H1 (cell line): ENCODE measurements at regions not wholly inside any gene's neighbourhood (a gene's known extent, or its start where the extent isn't known, plus 50 kb on each side); places are given as distances from the start of the nearest gene placed in this dataset.

Source experiments
- CTCF ChIA-PET: fragments of 300-600 bp; sonication (Branson Sonifier 250); formaldehyde crosslinking; loops from one replicate; lab custom pipeline; 2021; ENCODE audit not compliant: partially characterized antibody; lab: Charles Lee
- POLR2A ChIA-PET: fragments of 300-600 bp; sonication (Branson Sonifier 250); formaldehyde crosslinking; loops from one replicate; lab custom pipeline; 2021; ENCODE audit warnings: inconsistent platforms; ENCODE audit not compliant: partially characterized antibody; lab: Charles Lee
- DNase-seq, 2 experiments: peaks; one replicate each; pipeline versions ENCODE4 v3.0.0 to v3.0.0-alpha.2; 2010 to 2022; ENCODE audit warnings: low spot score in 2 of 2, low read depth in 1 of 2, mixed read lengths in 1 of 2
- FAIRE-seq: peaks from 2 replicates; lab custom pipeline; 2011; peaks lifted over from hg19 to GRCh38; lab: Jason Lieb, UNC
- H2AFZ ChIP-seq: 2 replicates; pipeline ENCODE4 v1.8.1; 2012; ENCODE audit warnings: low read length, inconsistent platforms
- H2AK5ac ChIP-seq: 2 replicates; pipeline ENCODE4 v1.6.1; 2013; ENCODE audit warnings: low read depth, low read length
- H2BK120ac ChIP-seq: replicated peaks from 2 replicates; pipeline ENCODE3; 2013; ENCODE audit warnings: low read depth, low read length, inconsistent platforms
- H2BK12ac ChIP-seq: 2 replicates; pipeline ENCODE4 v1.6.1; 2013; ENCODE audit warnings: low read depth, low read length
- H2BK15ac ChIP-seq: 2 replicates; pipeline ENCODE4 v1.6.1; 2013; ENCODE audit warnings: low read length
- H2BK20ac ChIP-seq: 2 replicates; pipeline ENCODE4 v1.6.1; 2013; ENCODE audit warnings: low read length
- H2BK5ac ChIP-seq: 2 replicates; pipeline ENCODE4 v1.6.1; 2013; ENCODE audit warnings: low read depth, low read length
- H3K14ac ChIP-seq: 2 replicates; pipeline ENCODE4 v1.6.1; 2013; ENCODE audit warnings: inconsistent platforms; ENCODE audit not compliant: insufficient read length
- H3K18ac ChIP-seq: 2 replicates; pipeline ENCODE4 v1.6.1; 2013; ENCODE audit warnings: low read length; ENCODE audit errors: extremely low read depth
- H3K23ac ChIP-seq: 2 replicates; pipeline ENCODE4 v1.6.1; 2013; ENCODE audit warnings: inconsistent platforms; ENCODE audit not compliant: insufficient read length
- H3K23me2 ChIP-seq: 2 replicates; pipeline ENCODE4 v1.6.1; 2013; ENCODE audit warnings: low read depth, low read length
- H3K27ac ChIP-seq: 2 replicates; pipeline ENCODE4 v1.6.1; 2011; ENCODE audit warnings: low read depth, low read length, inconsistent platforms
- H3K27me3 ChIP-seq, 4 experiments: replicated peaks in 1 of 4; 1 replicate in 1 of 4; 2 replicates in 3 of 4; pipeline versions ENCODE4 v1.6.1 to v1.8.1; 2011 to 2013; ENCODE audit warnings: low read length in 3 of 4, mild to moderate bottlenecking in 3 of 4, inconsistent platforms in 2 of 4, mixed read lengths in 2 of 4, moderate library complexity in 1 of 4; ENCODE audit not compliant: control insufficient read depth in 3 of 4, insufficient read depth in 3 of 4; ENCODE audit errors: extremely low read depth in 1 of 4
- H3K36me3 ChIP-seq, 4 experiments: 2 replicates each; pipeline versions ENCODE4 v1.6.1 to v1.8.1; 2011 to 2013; ENCODE audit warnings: mild to moderate bottlenecking in 4 of 4, low read length in 3 of 4, moderate library complexity in 2 of 4, control low read depth in 1 of 4, inconsistent platforms in 1 of 4; ENCODE audit not compliant: insufficient read depth in 4 of 4, control insufficient read depth in 2 of 4
- H3K4ac ChIP-seq: replicated peaks from 2 replicates; pipeline ENCODE3; 2013; ENCODE audit warnings: low read length, low read depth, mixed read lengths, inconsistent platforms; ENCODE audit not compliant: insufficient read length
- H3K4me1 ChIP-seq, 4 experiments: replicated peaks in 1 of 4; 1 replicate in 1 of 4; 2 replicates in 3 of 4; pipeline versions ENCODE4 v1.6.1 to v1.8.1; 2011 to 2013; ENCODE audit warnings: low read length in 3 of 4, inconsistent platforms in 2 of 4, mixed read lengths in 1 of 4; ENCODE audit not compliant: insufficient read depth in 4 of 4, control insufficient read depth in 3 of 4
- H3K4me2 ChIP-seq, 2 experiments: 2 replicates each; pipeline versions ENCODE4 v1.6.1 to v1.8.1; 2011 to 2013; ENCODE audit warnings: low read depth in 2 of 2, low read length in 2 of 2, control low read depth in 1 of 2, inconsistent platforms in 1 of 2, mild to moderate bottlenecking in 1 of 2; ENCODE audit not compliant: insufficient read depth in 1 of 2
- H3K4me3 ChIP-seq, 4 experiments: fragments of 200-600, 300-600 bp in 1 of 4; sonication (generic), shearing (Covaris generic), sonication (Bioruptor Twin) in 1 of 4; 2 replicates each; pipeline versions ENCODE4 v1.5.1 to v1.8.1; 2011 to 2016; ENCODE audit warnings: low read length in 4 of 4, low read depth in 3 of 4, control low read depth in 2 of 4, inconsistent platforms in 2 of 4, mild to moderate bottlenecking in 2 of 4, mixed read lengths in 1 of 4, moderate library complexity in 1 of 4; ENCODE audit not compliant: insufficient read depth in 2 of 4; ENCODE audit errors: extremely low read depth in 1 of 4
- H3K56ac ChIP-seq: replicated peaks from 2 replicates; pipeline ENCODE3; 2013; ENCODE audit warnings: low read depth, mild to moderate bottlenecking, mixed read lengths, low read length, inconsistent platforms; ENCODE audit not compliant: insufficient read length
- H3K79me1 ChIP-seq: 2 replicates; pipeline ENCODE4 v1.6.1; 2013; ENCODE audit warnings: low read depth, low read length, control low read depth
- H3K79me2 ChIP-seq, 2 experiments: 2 replicates each; pipeline versions ENCODE4 v1.6.1 to v1.8.1; 2012 to 2013; ENCODE audit warnings: low read length in 2 of 2, mild to moderate bottlenecking in 2 of 2, inconsistent platforms in 1 of 2; ENCODE audit not compliant: insufficient read depth in 2 of 2, control insufficient read depth in 1 of 2
- H3K9ac ChIP-seq, 4 experiments: replicated peaks in 1 of 4; 1 replicate in 1 of 4; 2 replicates in 3 of 4; pipeline versions ENCODE4 v1.6.1 to v1.8.1; 2011 to 2013; ENCODE audit warnings: low read depth in 3 of 4, low read length in 3 of 4, control low read depth in 2 of 4, mild to moderate bottlenecking in 2 of 4, moderate library complexity in 2 of 4, inconsistent platforms in 1 of 4; ENCODE audit errors: extremely low read depth in 1 of 4
- H3K9me3 ChIP-seq, 2 experiments: 2 replicates each; pipeline versions ENCODE4 v1.6.1 to v1.8.1; 2012 to 2013; ENCODE audit warnings: mild to moderate bottlenecking in 2 of 2, moderate library complexity in 2 of 2, control low read depth in 1 of 2, inconsistent platforms in 1 of 2, low read depth in 1 of 2, low read length in 1 of 2, mixed read lengths in 1 of 2; ENCODE audit not compliant: insufficient read depth in 2 of 2
- H4K20me1 ChIP-seq, 2 experiments: replicated peaks in 1 of 2; 2 replicates each; pipeline versions ENCODE3 to v1.8.1; 2011 to 2013; ENCODE audit warnings: inconsistent platforms in 2 of 2, low read length in 2 of 2, mild to moderate bottlenecking in 1 of 2; ENCODE audit not compliant: insufficient read depth in 2 of 2, control insufficient read depth in 1 of 2
- H4K5ac ChIP-seq: 2 replicates; pipeline ENCODE4 v1.6.1; 2013; ENCODE audit warnings: low read length, low read depth, mixed read lengths, inconsistent platforms; ENCODE audit not compliant: insufficient read length
- H4K8ac ChIP-seq: 2 replicates; pipeline ENCODE4 v1.8.0; 2013; ENCODE audit warnings: mild to moderate bottlenecking, moderate library complexity, low read length, inconsistent platforms; ENCODE audit not compliant: insufficient read depth; ENCODE audit errors: extremely low read depth
- H4K91ac ChIP-seq: replicated peaks from 2 replicates; pipeline ENCODE3; 2013; ENCODE audit warnings: low read length, mixed read lengths, inconsistent platforms; ENCODE audit not compliant: insufficient read length
- CHD2 ChIP-seq: IDR thresholded peaks from 2 replicates; pipeline ENCODE4 v1.6.1; 2012; ENCODE audit warnings: low read length, improper control_type of control experiment
- CREB1 ChIP-seq: IDR thresholded peaks from 2 replicates; pipeline ENCODE4 v1.6.1; 2012; ENCODE audit warnings: inconsistent platforms
- HDAC6 ChIP-seq: IDR thresholded peaks from one replicate; pipeline ENCODE4 v1.7.1; 2012; ENCODE audit warnings: low read depth, mild to moderate bottlenecking, inconsistent platforms, low read length, moderate library complexity
- JUN ChIP-seq: IDR thresholded peaks from 2 replicates; pipeline ENCODE4 v1.6.1; 2011; ENCODE audit warnings: low read depth, mild to moderate bottlenecking, improper control_type of control experiment, low read length
- NANOG ChIP-seq: IDR thresholded peaks from 2 replicates; pipeline ENCODE4 v1.6.1; 2011; ENCODE audit warnings: low read length, low read depth, mild to moderate bottlenecking, inconsistent platforms; ENCODE audit not compliant: insufficient read depth, poor library complexity, severe bottlenecking
- POU5F1 ChIP-seq: IDR thresholded peaks from 2 replicates; pipeline ENCODE4 v1.6.1; 2011; ENCODE audit warnings: low read depth, mild to moderate bottlenecking, low read length, moderate library complexity
- RAD21 ChIP-seq, 2 experiments: IDR thresholded peaks in 1 of 2; conservative IDR thresholded peaks in 1 of 2; 2 replicates each; pipeline ENCODE4 v1.6.1; 2011; ENCODE audit warnings: low read depth in 2 of 2, low read length in 2 of 2, improper control_type of control experiment in 1 of 2, inconsistent platforms in 1 of 2, mild to moderate bottlenecking in 1 of 2, moderate library complexity in 1 of 2
- RBBP5 ChIP-seq: IDR thresholded peaks from 2 replicates; pipeline ENCODE4 v1.7.1; 2012; ENCODE audit warnings: low read depth, mild to moderate bottlenecking, inconsistent platforms, low read length, moderate library complexity, borderline replicate concordance
- RFX5 ChIP-seq: IDR thresholded peaks from 2 replicates; pipeline ENCODE4 v1.6.1; 2011; ENCODE audit warnings: low read depth, low read length, improper control_type of control experiment, borderline replicate concordance
- SAP30 ChIP-seq: fragments of 300-600 bp; sonication (generic); IDR thresholded peaks from 2 replicates; pipeline ENCODE4 v1.7.1; 2012; ENCODE audit warnings: low read length, moderate library complexity, mild to moderate bottlenecking, inconsistent platforms; ENCODE audit not compliant: insufficient read depth, insufficient replicate concordance
- SP4 ChIP-seq: IDR thresholded peaks from 2 replicates; pipeline ENCODE4 v1.6.1; 2012; ENCODE audit warnings: low read length, inconsistent platforms
- SUZ12 ChIP-seq: fragments of 200-600 bp; sonication (generic); IDR thresholded peaks from 2 replicates; pipeline ENCODE4 v1.6.1; 2012; ENCODE audit warnings: mild to moderate bottlenecking, inconsistent platforms, low read length, moderate library complexity, mixed read lengths
- TEAD4 ChIP-seq: IDR thresholded peaks from 2 replicates; pipeline ENCODE4 v1.6.1; 2012; ENCODE audit warnings: low read depth, low read length, inconsistent platforms, mixed read lengths
- WGBS, 2 experiments: shearing (Covaris generic) in 1 of 2; methylation state at CpG; one replicate each; pipeline versions ENCODE4 v1.1.6 to v1.1.7; 2013 to 2015; ENCODE audit warnings: low lambda C conversion rate in 2 of 2, mixed read lengths in 2 of 2, inconsistent platforms in 1 of 2, low coverage in 1 of 2, missing lambda C conversion rate in 1 of 2; ENCODE audit not compliant: insufficient replicate concordance in 2 of 2, insufficient coverage in 1 of 2, insufficient read length in 1 of 2; ENCODE audit errors: extremely low coverage in 1 of 2, missing lambda C conversion rate in 1 of 2; 5-methylcytosine and 5-hydroxymethylcytosine counted together

DNA sequence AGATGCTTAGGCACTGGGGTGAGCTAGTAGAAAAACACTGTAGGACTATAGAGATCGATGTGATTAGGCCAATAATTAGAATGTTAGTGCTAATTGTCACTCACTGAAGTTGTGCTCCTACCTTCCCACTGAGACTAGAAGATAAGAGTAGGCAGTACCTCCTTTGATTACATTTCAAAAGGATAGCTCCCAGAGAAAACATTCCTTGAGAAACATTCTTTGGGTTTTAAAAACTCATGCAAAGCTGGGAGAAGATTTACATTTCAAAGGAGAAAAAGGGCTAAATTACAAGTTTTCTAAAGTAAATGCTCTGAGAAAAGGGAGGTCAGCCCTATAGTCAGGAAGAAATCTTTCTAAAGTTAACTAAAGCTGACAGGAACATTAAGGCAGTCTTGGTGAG, 860.3 kb upstream of the NDST4 start:
- Histone ChIP-seq H3K4me2 (peak overlapping the region; percentile 43 to 64), H2AK5ac (no peak overlapping the region), H3K4me3 (peak overlapping the region in 1 of 4 experiments; percentile 45; a peak in 3 of 8 replicates), H4K20me1 (no peaks in the 10 kb centered on the region), H3K18ac (peak overlapping the region; percentile 10; the same call in 1 of the 2 replicates), H2AFZ (no peak overlapping the region), H3K27ac (peak overlapping the region; percentile 72; the same call in 1 of the 2 replicates), H3K9me3 (peaks cover 0 to 4% of the 10 kb centered on the region in 2 experiments; a peak in 1 of 4 replicates), H3K4ac (no peak overlapping the region), H4K5ac (no peak overlapping the region), H2BK5ac (peak overlapping the region; percentile 68; the same call in 1 of the 2 replicates), H2BK12ac (peak overlapping the region; percentile 69; the same call in 1 of the 2 replicates), H3K14ac (no peak overlapping the region), H3K56ac (peak overlapping the region; percentile 52), H3K36me3 (peaks cover 0 to 4% (median 0%) of the 10 kb centered on the region in 4 experiments; a peak in 1 of 8 replicates), H3K4me1 (peaks cover 0 to 15% (median 6%) of the 10 kb centered on the region in 4 experiments; a peak in 4 of 7 replicates), H2BK120ac (peak overlapping the region; percentile 68), H4K8ac (no peak overlapping the region), H3K9ac (no peak overlapping the region), H3K79me2 (no peaks in the 10 kb centered on the region), H3K23me2 (no peaks in the 10 kb centered on the region), H3K27me3 (no peaks in the 10 kb centered on the region), H3K23ac (no peak overlapping the region), H4K91ac (peak overlapping the region; percentile 58), H2BK20ac (no peak overlapping the region), H3K79me1 (no peaks in the 10 kb centered on the region), H2BK15ac (no peak overlapping the region)
- CTCF ChIA-PET = no interaction called here
- peak in 1 of 2 experiments; percentile 23 for DNase-seq
- FAIRE-seq = peak; percentile 69
- POLR2A ChIA-PET = no interaction called here
- WGBS, 2 experiments = 5% methylated on average over 1 of the region's 1 CpG; no CpG with 5 or more reads in 1 of the 2 experiments
- peak; percentile 76 for TF ChIP-seq TEAD4
- TF ChIP-seq SP4 = no peak
- TF ChIP-seq RAD21 (IDR thresholded peaks at IDR 0.05 in 1 of 2, conservative IDR thresholded peaks at IDR 0.05 in 1 of 2; ENCODE audit: low read depth in 2 of 2, low read length in 2 of 2) = no peak
- no peak for TF ChIP-seq RBBP5
- TF ChIP-seq POU5F1 = 0 out of 2 replicates have a peak, but pooled peaks have one; percentile 43
- TF ChIP-seq CREB1 = no peak
- no peak for TF ChIP-seq SAP30
- no peak for TF ChIP-seq RFX5
- no peak for TF ChIP-seq SUZ12
- peak; percentile 10 for TF ChIP-seq NANOG
- no peak for TF ChIP-seq HDAC6
- TF ChIP-seq CHD2 = no peak
- no peak for TF ChIP-seq JUN
